GM23248 (cell line): ENCODE measurements at regions not wholly inside any gene's neighbourhood (a gene's known extent, or its start where the extent isn't known, plus 50 kb on each side); places are given as distances from the start of the nearest gene placed in this dataset.

ENCODE experiments used
- EZH2 ChIP-seq: fragments of 200-600 bp; sonication (generic); IDR thresholded peaks from 2 replicates; pipeline ENCODE4 v1.6.1; 2018; ENCODE audit warnings: antibody characterized with exemption, mild to moderate bottlenecking; ENCODE audit not compliant: insufficient read depth, poor library complexity, severe bottlenecking
- EZH2phosphoT487 ChIP-seq: fragments of 200-600 bp; sonication (generic); IDR thresholded peaks from 2 replicates; pipeline ENCODE4 v1.6.1; 2018; ENCODE audit warnings: antibody characterized with exemption, moderate library complexity, mild to moderate bottlenecking, low read depth; ENCODE audit not compliant: insufficient read depth

DNA sequence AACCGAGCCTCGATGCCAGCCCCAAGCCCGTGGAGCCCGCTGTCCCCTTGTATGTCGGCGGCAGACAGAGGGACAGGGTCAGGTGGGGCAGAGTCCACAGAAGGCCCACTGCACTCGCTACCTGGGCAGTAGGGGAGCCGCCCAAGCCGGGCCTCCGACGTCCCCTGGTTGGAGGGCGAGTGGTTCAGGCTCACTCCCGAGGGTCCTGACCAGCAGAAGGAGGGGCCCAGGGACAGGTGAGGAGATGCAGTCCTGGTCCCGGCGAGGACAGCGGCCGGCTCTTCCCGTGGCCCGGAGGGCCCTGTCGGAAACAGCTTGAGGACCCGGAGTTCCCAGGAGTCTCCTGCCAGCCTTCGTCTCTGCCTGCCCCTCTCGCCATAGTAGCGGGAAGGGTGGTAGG is 216.7 kb upstream of the SFSWAP start:
- TF ChIP-seq EZH2 (no peak), EZH2phosphoT487 (no peak)
